GM12873 (cell line): ENCODE measurements at regions not wholly inside any gene's neighbourhood (a gene's known extent, or its start where the extent isn't known, plus 50 kb on each side); places are given as distances from the start of the nearest gene placed in this dataset.

Experiments
- CTCF ChIP-seq: IDR thresholded peaks from 2 replicates; pipeline ENCODE4 v1.5.1; 2012; ENCODE audit warnings: low read depth, mild to moderate bottlenecking, moderate library complexity, low read length, control low read depth; ENCODE audit not compliant: insufficient read depth; ENCODE audit errors: missing control alignments

DNA sequence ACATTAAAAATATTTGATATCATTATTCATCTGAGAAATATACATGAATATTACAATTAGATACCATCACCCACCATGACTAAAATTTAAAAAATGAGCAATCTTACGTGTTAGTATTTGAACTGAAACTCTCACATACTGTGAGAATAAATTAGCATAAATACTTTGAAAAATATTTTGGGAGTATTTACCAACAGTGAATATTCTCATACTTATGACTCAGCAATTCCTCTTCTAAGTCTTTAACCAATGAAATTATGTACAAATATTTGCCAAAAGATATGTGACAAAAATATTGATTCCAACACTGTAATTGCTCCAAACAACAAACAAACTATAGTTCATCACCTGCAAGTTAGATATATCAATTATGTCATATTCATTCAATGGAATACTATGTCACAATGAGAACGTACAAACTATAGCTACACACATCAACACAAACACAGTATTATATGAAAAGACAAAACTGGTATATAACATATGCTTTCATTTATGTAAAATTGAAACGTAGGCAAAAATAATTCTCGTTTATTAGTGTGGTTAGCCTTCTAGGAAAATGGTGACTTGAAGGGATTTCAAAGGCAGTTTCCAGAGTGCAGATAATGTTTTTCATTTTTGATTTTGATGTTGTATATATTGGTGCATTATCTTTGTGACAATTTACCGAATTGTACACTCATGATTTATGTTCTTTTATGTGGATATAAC is 742.2 kb downstream of the SLC16A7 start:
- no peak for TF ChIP-seq CTCF

DNA sequence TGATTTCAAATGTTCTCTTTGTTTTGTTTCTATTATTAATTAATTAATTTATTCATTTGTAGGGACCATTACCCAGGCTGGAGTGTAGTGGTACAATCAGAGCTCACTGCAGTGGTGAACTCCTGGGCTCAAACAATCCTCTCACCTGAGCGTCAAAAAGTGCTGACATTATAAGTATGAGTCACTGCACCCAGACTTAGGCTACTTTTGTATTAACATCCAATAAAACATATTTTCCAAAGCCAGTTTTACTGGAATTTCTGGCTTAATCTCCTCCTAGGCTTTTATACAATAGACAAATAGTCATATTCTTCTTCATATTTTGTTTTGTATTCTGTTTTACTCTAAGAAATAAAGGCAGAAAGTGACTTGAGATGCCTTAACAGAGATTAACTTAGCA is 749.6 kb downstream of the SLC16A7 start:
- no peak for TF ChIP-seq CTCF

DNA sequence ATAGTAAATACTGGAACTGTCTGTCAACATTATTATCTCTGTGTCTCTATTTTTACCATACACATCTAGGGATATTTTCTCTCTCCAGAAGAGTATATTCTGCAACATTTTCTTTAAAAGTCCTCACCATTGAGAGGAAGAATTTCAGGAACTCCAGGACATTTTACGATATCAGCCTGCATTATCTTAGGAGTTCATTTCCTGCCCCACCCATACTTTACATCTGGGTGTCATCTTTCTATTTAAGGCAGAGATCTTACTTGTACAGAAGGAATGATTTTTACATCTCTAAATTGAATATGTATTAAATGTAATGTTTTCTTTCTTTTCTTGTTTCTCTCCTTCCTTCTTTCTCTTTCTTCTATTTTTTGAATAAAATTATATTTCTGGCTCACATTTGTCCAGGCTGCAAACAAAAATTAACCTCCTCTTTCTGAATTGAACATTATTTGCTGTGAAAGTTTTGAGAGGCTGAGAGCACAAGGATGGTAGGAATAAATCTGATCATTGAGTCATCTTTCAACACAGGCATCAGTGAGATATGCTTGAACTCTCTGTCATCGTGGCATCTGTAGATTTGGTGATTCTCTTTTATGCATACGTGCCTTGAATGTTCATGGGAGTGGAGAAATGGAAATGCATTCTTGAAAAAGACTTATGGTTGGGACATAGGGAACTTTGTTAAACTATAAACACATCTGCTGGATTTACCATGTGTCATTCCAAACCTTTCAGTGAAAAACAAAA is 753.6 kb downstream of the SLC16A7 start:
- no peak for TF ChIP-seq CTCF

DNA sequence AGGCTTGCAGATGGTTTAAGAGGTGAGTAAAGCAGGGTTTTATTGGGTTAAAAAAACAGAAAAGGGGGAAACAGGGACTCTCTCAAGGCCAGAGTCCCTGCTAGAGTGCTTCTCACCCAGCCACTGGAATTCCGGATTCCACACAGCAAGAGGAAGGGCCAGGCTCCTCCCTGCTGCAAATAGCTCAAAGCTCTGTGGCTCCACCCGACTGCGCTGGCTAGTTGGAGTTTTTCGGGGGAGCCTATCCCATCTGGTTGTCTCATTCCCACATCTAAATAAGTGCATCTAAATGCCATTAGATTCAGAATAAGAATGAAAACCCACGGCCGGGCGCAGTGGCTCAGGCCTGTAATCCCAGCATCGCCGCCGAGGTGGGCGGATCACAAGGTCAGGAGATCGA is 791.5 kb downstream of the SLC16A7 start:
- TF ChIP-seq CTCF: no peak

GRCh38 chr12:60391051-60391450 is 795.2 kb downstream of the SLC16A7 start:
- TF ChIP-seq CTCF: no peak

- TF ChIP-seq CTCF: no peak
Observed at GRCh38 chr12:60391791-60392190, 796.0 kb downstream of the SLC16A7 start.

- TF ChIP-seq CTCF: no peak
Observed at GRCh38 chr12:60393093-60393492, 797.3 kb downstream of the SLC16A7 start.
